ENCODE measurements at regions not wholly inside any gene's neighbourhood (a gene's known extent, or its start where the extent isn't known, plus 50 kb on each side); places are given as distances from the start of the nearest gene placed in this dataset.
"Not testable (repeated sequence)": the region's sequence is repeated elsewhere in the genome, so short reads cannot be mapped to it uniquely, and the experiment has no call there.

DNA sequence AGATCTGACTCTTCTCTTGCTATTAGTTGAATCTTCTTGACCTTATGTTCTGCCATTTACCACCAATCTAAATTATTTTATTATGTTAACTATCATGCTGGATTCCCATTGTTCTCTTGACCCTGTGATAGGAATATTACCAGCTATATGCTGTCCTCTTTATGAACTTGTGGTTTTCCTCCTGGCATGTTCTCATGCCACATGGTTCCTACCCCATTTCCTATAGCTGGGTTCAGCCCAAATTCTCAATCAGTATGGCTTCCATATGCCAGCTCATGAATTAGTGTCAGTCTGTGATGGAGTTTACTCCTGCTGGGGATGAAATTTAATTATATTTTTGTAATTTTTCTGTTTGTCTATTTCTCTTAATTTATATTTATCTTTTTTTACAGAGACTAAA is 430.5 kb downstream of the SMARCA1 start:
- Mint-ChIP-seq H3K4me1 (ENCODE audit: low read depth, unreplicated experiment) (peaks cover 14% of the 10 kb centered on the region), H3K4me3 (ENCODE audit: unreplicated experiment) (no peak overlapping the region), H3K9me3 (ENCODE audit: unreplicated experiment) (no peaks in the 10 kb centered on the region), H3K27me3 (ENCODE audit: unreplicated experiment) (no peaks in the 10 kb centered on the region), H3K27ac (ENCODE audit: unreplicated experiment) (no peak overlapping the region), H3K36me3 (ENCODE audit: unreplicated experiment) (no peaks in the 10 kb centered on the region)
- DNase-seq: no peak
- TF ChIP-seq, protein P1, sequence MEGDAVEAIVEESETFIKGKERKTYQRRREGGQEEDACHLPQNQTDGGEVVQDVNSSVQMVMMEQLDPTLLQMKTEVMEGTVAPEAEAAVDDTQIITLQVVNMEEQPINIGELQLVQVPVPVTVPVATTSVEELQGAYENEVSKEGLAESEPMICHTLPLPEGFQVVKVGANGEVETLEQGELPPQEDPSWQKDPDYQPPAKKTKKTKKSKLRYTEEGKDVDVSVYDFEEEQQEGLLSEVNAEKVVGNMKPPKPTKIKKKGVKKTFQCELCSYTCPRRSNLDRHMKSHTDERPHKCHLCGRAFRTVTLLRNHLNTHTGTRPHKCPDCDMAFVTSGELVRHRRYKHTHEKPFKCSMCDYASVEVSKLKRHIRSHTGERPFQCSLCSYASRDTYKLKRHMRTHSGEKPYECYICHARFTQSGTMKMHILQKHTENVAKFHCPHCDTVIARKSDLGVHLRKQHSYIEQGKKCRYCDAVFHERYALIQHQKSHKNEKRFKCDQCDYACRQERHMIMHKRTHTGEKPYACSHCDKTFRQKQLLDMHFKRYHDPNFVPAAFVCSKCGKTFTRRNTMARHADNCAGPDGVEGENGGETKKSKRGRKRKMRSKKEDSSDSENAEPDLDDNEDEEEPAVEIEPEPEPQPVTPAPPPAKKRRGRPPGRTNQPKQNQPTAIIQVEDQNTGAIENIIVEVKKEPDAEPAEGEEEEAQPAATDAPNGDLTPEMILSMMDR (IDR thresholded peaks at IDR 0.05; ENCODE audit: partially characterized antibody, unreplicated experiment): no peak

DNA sequence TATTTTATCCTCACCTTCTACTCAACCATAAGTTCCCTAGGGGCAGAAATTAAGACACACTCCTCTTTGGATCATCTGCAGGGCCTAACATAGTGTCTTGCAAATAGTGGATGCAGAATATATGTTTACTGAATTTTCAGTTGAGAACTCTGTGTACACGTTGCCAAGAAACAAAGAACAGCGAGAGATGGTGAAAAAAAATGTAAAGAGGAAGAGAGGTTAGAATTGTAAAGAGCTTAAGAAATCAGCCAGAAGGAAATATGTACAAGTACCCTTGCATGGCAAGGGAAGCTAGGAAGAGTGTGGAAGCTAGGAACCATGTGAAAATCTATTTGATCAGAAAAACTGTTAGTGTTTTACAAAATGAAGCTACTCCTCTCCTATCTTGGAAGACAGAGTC is 431.0 kb downstream of the SMARCA1 start:
- H3K4me3 Mint-ChIP-seq (ENCODE audit: unreplicated experiment): peak overlapping the region; percentile 26
- no peaks in the 10 kb centered on the region for H3K36me3 Mint-ChIP-seq (ENCODE audit: unreplicated experiment)
- peaks cover 14% of the 10 kb centered on the region for H3K4me1 Mint-ChIP-seq (ENCODE audit: low read depth, unreplicated experiment)
- no peak overlapping the region for H3K27ac Mint-ChIP-seq (ENCODE audit: unreplicated experiment)
- no peak for DNase-seq
- H3K27me3 Mint-ChIP-seq (ENCODE audit: unreplicated experiment): no peaks in the 10 kb centered on the region
- no peaks in the 10 kb centered on the region for H3K9me3 Mint-ChIP-seq (ENCODE audit: unreplicated experiment)
- TF ChIP-seq, protein P1 (IDR thresholded peaks at IDR 0.05; ENCODE audit: partially characterized antibody, unreplicated experiment): no peak

DNA sequence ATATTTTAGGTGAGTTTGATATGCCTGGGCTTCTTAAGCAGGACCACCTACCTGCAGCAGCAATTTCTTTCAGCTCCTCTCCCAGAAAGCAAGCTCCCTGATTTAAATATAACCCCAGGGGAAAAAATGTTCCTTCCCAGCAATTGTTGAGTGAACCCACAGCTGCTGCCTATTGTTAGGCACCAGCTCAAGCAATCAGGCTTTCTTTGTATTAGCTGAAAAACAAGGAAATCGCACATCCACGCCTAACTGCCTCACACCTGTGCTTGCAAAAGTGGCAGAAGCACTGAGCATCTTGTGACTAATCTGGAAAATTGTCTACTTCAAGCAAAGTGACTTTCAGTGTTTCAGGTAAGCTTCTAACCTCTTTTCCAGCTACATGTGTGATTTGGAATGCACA is 432.2 kb downstream of the SMARCA1 start:
- H3K4me3 Mint-ChIP-seq (ENCODE audit: unreplicated experiment): no peak overlapping the region
- H3K9me3 Mint-ChIP-seq (ENCODE audit: unreplicated experiment): no peaks in the 10 kb centered on the region
- peaks cover 14% of the 10 kb centered on the region for H3K4me1 Mint-ChIP-seq (ENCODE audit: low read depth, unreplicated experiment)
- peak overlapping the region; percentile 66 for H3K27ac Mint-ChIP-seq (ENCODE audit: unreplicated experiment)
- H3K36me3 Mint-ChIP-seq (ENCODE audit: unreplicated experiment): no peaks in the 10 kb centered on the region
- no peak for DNase-seq
- H3K27me3 Mint-ChIP-seq (ENCODE audit: unreplicated experiment): no peaks in the 10 kb centered on the region
- TF ChIP-seq, protein P1 (IDR thresholded peaks at IDR 0.05; ENCODE audit: partially characterized antibody, unreplicated experiment): no peak

DNA sequence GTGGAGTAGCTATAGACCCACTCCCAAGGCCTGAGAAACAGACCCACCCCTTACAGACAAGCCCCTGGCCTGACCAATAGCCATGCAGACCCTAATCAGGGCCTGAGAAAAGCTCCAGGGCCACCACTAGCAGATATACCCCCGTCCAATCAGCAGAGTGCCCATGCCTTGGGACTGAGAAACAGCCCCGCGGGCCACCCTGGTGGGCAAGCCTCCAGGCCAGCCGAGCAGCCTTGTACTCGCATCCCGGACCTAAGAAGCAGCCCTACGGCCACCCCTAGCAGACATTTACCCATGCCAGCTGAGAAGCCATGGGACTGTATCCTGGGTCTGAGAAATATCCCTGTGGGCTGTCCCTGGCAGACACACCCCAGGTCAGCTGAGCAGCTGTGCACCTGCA is 436.5 kb downstream of the SMARCA1 start:
- no peaks in the 10 kb centered on the region for H3K9me3 Mint-ChIP-seq (ENCODE audit: unreplicated experiment)
- H3K4me1 Mint-ChIP-seq (ENCODE audit: low read depth, unreplicated experiment): peaks cover 6% of the 10 kb centered on the region
- no peaks in the 10 kb centered on the region for H3K27me3 Mint-ChIP-seq (ENCODE audit: unreplicated experiment)
- no peak for DNase-seq
- TF ChIP-seq, protein P1 (IDR thresholded peaks at IDR 0.05; ENCODE audit: partially characterized antibody, unreplicated experiment): no peak
- H3K27ac Mint-ChIP-seq (ENCODE audit: unreplicated experiment): no peak overlapping the region
- H3K4me3 Mint-ChIP-seq (ENCODE audit: unreplicated experiment): no peak overlapping the region
- no peaks in the 10 kb centered on the region for H3K36me3 Mint-ChIP-seq (ENCODE audit: unreplicated experiment)

DNA sequence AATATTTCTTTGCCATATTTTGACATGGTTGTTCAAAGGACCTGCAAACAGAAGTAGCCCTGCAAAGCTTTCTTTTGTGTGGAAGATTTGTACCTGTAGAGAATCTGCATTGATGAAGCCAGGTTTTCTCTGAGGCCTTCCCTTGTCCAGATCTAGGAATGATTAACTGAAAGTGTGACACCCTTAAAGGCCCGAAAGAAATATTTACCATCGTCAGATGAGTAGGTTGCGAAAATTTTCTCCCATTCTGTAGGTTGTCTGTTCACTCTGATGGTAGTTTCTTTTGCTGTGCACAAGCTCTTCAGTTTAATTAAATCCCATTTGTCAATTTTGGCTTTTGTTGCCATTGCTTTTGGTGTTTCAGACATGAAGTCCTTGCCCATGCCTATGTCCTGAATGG is 439.0 kb downstream of the SMARCA1 start:
- not testable (repeated sequence) for DNase-seq; H3K4me1 Mint-ChIP-seq (ENCODE audit: low read depth, unreplicated experiment); H3K36me3 Mint-ChIP-seq (ENCODE audit: unreplicated experiment); H3K27ac Mint-ChIP-seq (ENCODE audit: unreplicated experiment); H3K27me3 Mint-ChIP-seq (ENCODE audit: unreplicated experiment); H3K9me3 Mint-ChIP-seq (ENCODE audit: unreplicated experiment); H3K4me3 Mint-ChIP-seq (ENCODE audit: unreplicated experiment)
